OCI-LY1 (cell line): ENCODE measurements at regions not wholly inside any gene's neighbourhood (a gene's known extent, or its start where the extent isn't known, plus 50 kb on each side); places are given as distances from the start of the nearest gene placed in this dataset.

Source experiments
- EZH2 ChIP-seq: fragments of 200-600 bp; sonication (generic), shearing (Covaris generic); IDR thresholded peaks from 2 replicates; pipeline ENCODE4 v1.8.0; 2017; ENCODE audit warnings: borderline replicate concordance, mixed run types, mild to moderate bottlenecking, antibody characterized with exemption, low read length, moderate library complexity, mixed read lengths
- TF ChIP-seq, protein P1 (sequence below): fragments of 200-600 bp; sonication (generic), shearing (Covaris generic); IDR thresholded peaks from 2 replicates; pipeline ENCODE4 v1.5.1; 2017; ENCODE audit warnings: mild to moderate bottlenecking, antibody characterized with exemption, low read length, moderate library complexity, mixed read lengths

DNA sequence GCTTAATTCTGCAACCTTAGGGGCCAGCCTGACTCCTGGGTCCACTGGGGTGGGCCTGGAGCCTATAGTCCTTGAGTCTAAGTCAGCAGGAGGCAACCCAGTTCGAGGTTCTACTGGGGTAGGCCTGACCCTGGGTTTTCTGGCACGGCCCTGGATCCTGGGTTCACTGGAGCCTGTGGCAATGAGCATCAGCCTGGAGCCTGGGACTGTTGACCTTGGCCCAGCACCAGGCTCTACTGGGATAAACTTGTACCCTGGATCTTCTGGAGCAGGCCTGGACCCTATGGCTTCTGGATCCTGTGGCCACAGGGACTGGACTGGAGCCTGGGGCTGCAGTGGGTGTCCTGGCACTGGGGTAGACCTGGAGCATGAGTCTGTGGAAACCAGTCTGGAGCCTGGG is 874.3 kb upstream of the INTU start:
- TF ChIP-seq, protein P1, sequence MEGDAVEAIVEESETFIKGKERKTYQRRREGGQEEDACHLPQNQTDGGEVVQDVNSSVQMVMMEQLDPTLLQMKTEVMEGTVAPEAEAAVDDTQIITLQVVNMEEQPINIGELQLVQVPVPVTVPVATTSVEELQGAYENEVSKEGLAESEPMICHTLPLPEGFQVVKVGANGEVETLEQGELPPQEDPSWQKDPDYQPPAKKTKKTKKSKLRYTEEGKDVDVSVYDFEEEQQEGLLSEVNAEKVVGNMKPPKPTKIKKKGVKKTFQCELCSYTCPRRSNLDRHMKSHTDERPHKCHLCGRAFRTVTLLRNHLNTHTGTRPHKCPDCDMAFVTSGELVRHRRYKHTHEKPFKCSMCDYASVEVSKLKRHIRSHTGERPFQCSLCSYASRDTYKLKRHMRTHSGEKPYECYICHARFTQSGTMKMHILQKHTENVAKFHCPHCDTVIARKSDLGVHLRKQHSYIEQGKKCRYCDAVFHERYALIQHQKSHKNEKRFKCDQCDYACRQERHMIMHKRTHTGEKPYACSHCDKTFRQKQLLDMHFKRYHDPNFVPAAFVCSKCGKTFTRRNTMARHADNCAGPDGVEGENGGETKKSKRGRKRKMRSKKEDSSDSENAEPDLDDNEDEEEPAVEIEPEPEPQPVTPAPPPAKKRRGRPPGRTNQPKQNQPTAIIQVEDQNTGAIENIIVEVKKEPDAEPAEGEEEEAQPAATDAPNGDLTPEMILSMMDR: no peak
- TF ChIP-seq EZH2: no peak
